ENCODE measurements at regions not wholly inside any gene's neighbourhood (a gene's known extent, or its start where the extent isn't known, plus 50 kb on each side); places are given as distances from the start of the nearest gene placed in this dataset.

GRCh38 chr3:43953380-43953779 is 262.6 kb downstream of the ABHD5 start:
- Histone ChIP-seq H3K27me3 (ENCODE audit: control insufficient read depth, extremely low read depth, insufficient read depth, low read length) (peaks cover 4% of the 10 kb centered on the region), H3K4me2 (ENCODE audit: control insufficient read depth, extremely low read depth, insufficient read depth, low read depth, low read length) (no peak overlapping the region), H2AFZ (ENCODE audit: control insufficient read depth, low read length) (no peak overlapping the region), H3K27ac (ENCODE audit: control insufficient read depth, insufficient read depth, low read length) (no peak overlapping the region), H3K9me1 (ENCODE audit: control insufficient read depth, extremely low read depth, insufficient read depth, low read length) (no peaks in the 10 kb centered on the region), H3K79me2 (ENCODE audit: control insufficient read depth, insufficient read depth, low read length) (no peaks in the 10 kb centered on the region), H3K9ac (ENCODE audit: control insufficient read depth, extremely low read depth, insufficient read depth, low read length) (no peak overlapping the region), H3K36me3 (ENCODE audit: control insufficient read depth in 2 of 2, extremely low read depth in 1 of 2, insufficient read depth in 2 of 2, low read length in 2 of 2) (no peaks in the 10 kb centered on the region), H3K4me3 (ENCODE audit: control insufficient read depth in 2 of 3, extremely low read depth in 1 of 3, insufficient read depth in 2 of 3, low read depth in 1 of 3, low read length in 3 of 3) (no peak overlapping the region), H3K9me3 (ENCODE audit: control insufficient read depth, low read depth, low read length) (no peaks in the 10 kb centered on the region), H3K4me1 (ENCODE audit: control insufficient read depth, extremely low read depth, insufficient read depth, low read length) (peaks cover 4% of the 10 kb centered on the region), H4K20me1 (ENCODE audit: control insufficient read depth, extremely low read depth, insufficient read depth, low read length) (no peaks in the 10 kb centered on the region)
- no peak for DNase-seq (ENCODE audit: low read depth, low spot score)
- TF ChIP-seq CTCF (optimal IDR thresholded peaks at IDR 0.05 in 1 of 3, IDR thresholded peaks at IDR 0.05 in 1 of 3, conservative IDR thresholded peaks at IDR 0.05 in 1 of 3; ENCODE audit: extremely low read depth in 1 of 3, insufficient read depth in 2 of 3, low read length in 3 of 3), result no peak
- no peak for TF ChIP-seq EZH2 (IDR thresholded peaks at IDR 0.05; ENCODE audit: low read length)
- no peak for FAIRE-seq
- dilution Hi-C loops (cut with MboI; ENCODE audit: extremely low pct_ligation_motif_present, low sequenced_read_pairs), result no loop called here

GRCh38 chr3:43953814-43954692 is 263.3 kb downstream of the ABHD5 start:
- H2AFZ ChIP-seq (ENCODE audit: control insufficient read depth, low read length), result no peak overlapping the region
- no peak overlapping the region for H3K4me3 ChIP-seq (ENCODE audit: control insufficient read depth in 2 of 3, extremely low read depth in 1 of 3, insufficient read depth in 2 of 3, low read depth in 1 of 3, low read length in 3 of 3)
- peaks cover 4% of the 10 kb centered on the region for H3K27me3 ChIP-seq (ENCODE audit: control insufficient read depth, extremely low read depth, insufficient read depth, low read length)
- no peaks in the 10 kb centered on the region for H4K20me1 ChIP-seq (ENCODE audit: control insufficient read depth, extremely low read depth, insufficient read depth, low read length)
- no peak for TF ChIP-seq EZH2 (IDR thresholded peaks at IDR 0.05; ENCODE audit: low read length)
- no peak for TF ChIP-seq CTCF (optimal IDR thresholded peaks at IDR 0.05 in 1 of 3, IDR thresholded peaks at IDR 0.05 in 1 of 3, conservative IDR thresholded peaks at IDR 0.05 in 1 of 3; ENCODE audit: extremely low read depth in 1 of 3, insufficient read depth in 2 of 3, low read length in 3 of 3)
- no peak overlapping the region for H3K9ac ChIP-seq (ENCODE audit: control insufficient read depth, extremely low read depth, insufficient read depth, low read length)
- peaks cover 4% of the 10 kb centered on the region for H3K4me1 ChIP-seq (ENCODE audit: control insufficient read depth, extremely low read depth, insufficient read depth, low read length)
- H3K79me2 ChIP-seq (ENCODE audit: control insufficient read depth, insufficient read depth, low read length), result no peaks in the 10 kb centered on the region
- H3K27ac ChIP-seq (ENCODE audit: control insufficient read depth, insufficient read depth, low read length), result no peak overlapping the region
- H3K9me1 ChIP-seq (ENCODE audit: control insufficient read depth, extremely low read depth, insufficient read depth, low read length), result no peaks in the 10 kb centered on the region
- DNase-seq (ENCODE audit: low read depth, low spot score) (no peak), FAIRE-seq (no peak)
- no peaks in the 10 kb centered on the region for H3K9me3 ChIP-seq (ENCODE audit: control insufficient read depth, low read depth, low read length)
- dilution Hi-C loops (cut with MboI; ENCODE audit: extremely low pct_ligation_motif_present, low sequenced_read_pairs), result no loop called here
- H3K36me3 ChIP-seq (ENCODE audit: control insufficient read depth in 2 of 2, extremely low read depth in 1 of 2, insufficient read depth in 2 of 2, low read length in 2 of 2), result no peaks in the 10 kb centered on the region
- no peak overlapping the region for H3K4me2 ChIP-seq (ENCODE audit: control insufficient read depth, extremely low read depth, insufficient read depth, low read depth, low read length)

All from keratinocyte (primary cell).